Suppressor macrophage (primary cell): ENCODE measurements at regions not wholly inside any gene's neighbourhood (a gene's known extent, or its start where the extent isn't known, plus 50 kb on each side); places are given as distances from the start of the nearest gene placed in this dataset.

Experiments
- DNase-seq, 4 experiments: peaks; one replicate each; pipeline ENCODE4 v3.0.0-alpha.2; 2020 to 2022

DNA sequence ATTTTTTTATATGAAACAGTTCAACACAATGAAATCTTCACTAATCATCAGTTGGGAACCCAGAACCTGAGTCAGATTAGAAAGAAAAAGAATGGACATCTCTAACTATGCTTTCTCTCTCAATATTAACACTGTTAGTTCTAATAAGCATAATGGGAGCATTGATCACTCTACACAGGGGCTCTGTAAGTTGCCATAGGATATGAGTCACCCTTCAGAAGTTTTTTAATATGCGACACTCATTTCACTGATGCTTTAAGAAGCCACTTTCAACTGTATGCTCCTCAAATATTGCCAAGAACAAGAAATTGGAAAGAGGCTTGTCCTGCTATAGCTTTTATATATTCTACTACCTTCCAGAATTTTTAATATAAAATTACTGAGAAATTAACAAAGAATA is 187.0 kb downstream of the AASDH start:
- no peak for DNase-seq

DNA sequence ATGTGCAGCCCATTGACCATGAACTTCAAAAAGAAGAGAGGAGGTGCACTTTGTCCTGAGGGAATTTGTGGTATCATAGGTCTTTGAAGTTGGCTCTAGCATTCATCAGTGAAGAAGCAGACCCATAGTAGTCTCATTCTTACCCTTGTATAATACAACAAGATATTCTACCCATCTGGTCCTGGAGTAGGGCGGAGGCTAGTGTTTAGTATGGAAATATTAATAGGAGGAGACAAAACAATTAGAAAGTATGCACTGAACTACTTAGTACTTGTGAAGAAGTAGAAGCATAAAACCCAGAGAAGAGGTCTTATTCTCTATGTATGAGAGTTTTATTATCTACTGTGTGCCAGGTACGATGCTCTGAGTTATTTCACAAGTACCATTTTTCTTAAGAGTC is 189.0 kb downstream of the AASDH start:
- DNase-seq, result no peak

DNA sequence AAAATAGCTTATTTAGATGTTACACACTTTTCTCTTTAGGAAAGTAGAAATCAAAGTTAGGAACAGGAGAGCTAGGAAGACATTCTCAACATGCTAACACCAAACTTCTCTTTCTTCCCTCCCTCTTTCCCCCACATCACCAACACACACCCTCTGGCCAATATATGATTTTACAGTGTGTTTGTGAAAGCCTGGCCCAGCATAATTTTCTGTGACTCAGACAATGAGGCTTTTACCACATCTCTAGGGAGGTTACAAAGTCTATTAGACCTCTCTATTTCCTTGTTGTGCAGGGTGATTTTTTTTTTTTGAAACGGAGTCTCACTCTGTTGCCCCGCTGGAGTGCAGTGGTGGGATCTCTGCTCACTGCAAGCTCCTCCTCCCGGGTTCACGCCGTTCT is 189.9 kb downstream of the AASDH start:
- no peak for DNase-seq

DNA sequence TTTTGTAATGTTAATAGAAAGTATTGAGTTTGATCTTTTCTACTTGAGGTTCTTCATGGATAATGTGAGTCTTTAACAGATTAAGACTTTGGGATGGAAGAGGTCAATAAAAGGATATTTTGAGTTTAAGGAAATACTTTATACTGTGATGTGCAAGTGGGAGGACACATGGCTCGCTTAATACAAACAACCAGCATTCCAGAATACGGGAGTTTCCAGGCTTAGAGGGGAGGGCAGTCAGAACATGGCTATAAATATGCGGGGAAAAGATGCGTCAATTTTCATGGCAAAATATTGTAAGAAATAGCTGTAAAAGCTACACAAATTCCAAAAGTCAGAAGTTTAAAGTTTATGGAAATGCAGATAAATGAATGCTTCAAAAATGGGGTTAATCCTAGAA is 192.3 kb downstream of the AASDH start:
- DNase-seq, result no peak

DNA sequence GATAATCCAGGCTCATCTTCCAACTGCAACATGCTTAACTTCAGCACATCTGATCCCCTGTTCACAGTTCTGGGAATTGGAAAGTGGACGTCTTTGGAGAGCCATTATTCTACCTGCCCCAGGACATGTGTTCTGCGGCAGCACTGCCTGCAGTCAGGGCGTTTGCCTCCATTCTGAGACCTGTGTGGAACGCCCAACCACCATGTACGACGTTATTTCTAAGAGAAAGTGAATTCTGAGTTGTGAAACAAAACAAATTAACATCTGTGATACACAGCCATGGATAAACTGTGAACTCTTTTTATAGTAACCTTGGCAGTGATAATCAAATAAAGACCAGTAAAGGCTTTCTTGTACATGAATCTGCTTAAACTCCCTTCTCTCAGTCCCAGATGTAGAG is 195.8 kb downstream of the AASDH start:
- no peak for DNase-seq

DNA sequence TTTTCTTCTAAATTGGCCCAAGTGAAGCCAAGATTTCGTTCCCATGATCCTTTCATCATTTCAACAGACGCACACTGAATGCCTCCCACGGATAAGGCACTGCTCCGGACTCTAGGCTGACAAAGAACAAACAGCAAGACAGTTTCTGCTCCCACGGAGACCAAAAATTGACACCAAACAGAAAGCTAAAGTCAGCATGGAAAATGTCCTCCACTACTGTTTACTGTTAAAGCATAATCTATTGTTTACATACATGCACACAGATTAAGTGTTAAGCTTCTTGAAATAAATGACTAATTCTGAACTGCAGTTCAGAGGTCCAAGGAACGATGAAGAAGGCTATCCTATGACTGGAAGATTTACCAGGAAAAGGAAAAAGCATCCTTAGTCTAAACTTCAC is 199.6 kb downstream of the AASDH start:
- no peak for DNase-seq

DNA sequence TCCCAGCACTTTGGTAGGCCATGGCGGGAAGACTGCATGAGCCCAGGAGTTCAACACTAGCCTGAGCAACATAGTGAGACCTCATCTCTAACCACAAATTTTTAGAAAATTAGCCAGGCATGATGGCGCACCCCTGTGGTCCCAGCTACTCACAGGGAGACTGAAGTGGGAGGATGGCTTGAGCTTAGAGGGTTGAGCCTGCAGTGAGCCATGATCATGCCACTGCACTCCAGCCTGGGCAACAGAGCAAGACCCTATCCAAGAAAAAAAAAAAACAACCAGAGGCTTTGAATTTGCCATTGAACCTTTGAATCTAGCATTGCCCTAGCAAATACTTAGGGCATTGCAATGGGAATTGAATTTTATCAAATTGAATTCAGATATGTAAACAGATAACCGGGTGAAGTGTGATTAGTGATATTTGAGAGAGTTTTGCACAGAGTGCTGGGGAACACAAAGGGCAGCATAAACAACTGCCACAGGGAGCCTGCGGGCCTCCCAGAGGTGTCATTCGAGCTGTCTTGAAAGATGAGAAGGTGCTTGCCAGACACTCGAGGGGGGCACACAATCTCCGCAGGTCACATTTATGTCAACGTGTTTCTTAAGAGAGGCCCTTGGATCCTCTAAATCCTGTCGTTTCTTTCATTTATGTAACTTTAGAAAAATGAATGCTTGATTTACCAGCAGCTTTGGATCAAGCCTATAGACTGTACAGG is 200.3 kb downstream of the AASDH start:
- no peak for DNase-seq

DNA sequence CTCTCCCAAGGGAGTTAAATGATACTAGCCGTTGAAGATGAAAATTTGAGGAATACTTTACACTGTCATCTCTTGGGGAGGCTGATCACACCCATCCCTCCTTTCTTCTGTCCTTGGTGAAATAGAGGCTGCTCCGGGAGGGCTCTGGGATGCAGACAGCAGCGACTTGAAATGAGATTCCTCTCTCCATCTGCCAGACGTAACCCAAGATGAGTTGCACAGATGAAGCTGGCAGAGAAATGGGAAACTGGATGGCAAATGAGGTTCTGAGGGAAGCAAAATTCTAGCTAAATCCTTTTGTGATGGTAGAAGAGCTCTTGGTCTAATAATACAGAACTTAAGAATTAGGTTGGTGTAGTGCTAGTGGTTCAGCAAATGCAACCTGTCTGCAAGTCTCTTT is 201.4 kb downstream of the AASDH start:
- no peak for DNase-seq

DNA sequence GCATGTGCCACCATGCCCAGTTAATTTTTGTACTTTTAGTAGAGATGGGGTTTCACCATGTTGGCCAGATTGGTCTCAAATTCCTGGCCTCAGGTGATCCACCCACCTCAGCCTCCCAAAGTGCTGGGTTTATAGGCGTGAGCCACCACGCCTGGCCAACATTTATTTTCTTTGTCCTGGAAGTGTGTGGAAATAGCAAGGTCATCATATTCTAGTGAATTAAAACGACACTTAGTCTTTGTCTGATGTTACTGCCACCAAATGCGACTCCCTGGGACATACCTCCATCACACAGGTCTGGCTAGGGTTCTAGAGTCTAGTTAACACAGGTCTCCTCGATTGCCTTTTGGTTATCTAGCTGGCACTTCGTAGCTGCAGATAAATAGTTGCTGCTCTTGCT is 203.1 kb downstream of the AASDH start:
- no peak for DNase-seq

DNA sequence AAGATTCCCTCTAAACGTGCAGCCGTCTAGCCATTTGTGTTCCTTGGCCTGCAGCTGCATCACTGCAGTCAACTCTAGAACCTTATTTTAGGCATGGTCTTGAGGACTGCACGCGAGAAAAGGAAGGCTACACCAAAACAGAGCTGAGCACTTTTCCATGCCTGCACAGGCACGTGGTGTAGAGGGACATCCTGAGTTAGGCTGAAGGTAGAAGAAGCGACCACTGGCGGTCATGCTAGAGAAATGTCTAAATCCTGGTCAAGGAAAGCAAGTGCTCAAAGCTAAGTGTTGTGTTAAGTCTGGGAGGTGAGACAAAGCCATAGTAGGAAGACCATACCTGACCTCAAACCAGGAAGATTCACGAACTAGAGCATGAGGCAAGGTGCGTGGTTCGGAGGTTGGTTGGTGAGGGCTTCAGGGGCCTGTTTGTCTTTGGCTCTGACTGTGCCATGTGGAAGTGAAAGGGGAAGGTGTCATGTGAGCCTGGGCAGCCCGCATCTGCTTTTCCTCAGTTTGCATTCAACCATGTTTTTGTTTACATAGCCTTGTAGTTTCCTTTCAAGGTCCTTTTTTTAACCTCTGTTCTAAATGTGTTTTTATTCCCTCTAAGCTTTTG is 203.8 kb downstream of the AASDH start:
- DNase-seq, result peak; percentile 40 to 63 (median 55)

DNA sequence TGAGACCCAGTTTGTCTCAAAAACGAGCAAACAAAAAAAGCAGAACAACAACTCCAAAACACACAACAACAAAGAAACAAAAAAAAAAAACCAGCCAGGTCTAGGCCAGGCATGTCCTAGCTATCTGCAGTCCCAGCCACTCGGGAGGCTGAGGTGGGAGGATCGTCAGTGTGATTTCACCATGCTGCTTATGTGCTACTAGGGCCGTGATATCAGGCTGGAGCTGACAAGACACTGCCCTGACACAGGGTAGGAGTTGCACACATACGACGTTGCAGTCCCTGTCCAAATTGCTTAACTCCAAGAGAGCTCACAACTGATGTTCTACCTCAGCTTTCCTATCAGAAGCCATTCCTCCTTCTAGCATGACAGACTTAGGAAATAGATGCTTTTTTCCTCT is 204.9 kb downstream of the AASDH start:
- peak in 2 of 4 experiments; percentile 3 to 25 for DNase-seq

DNA sequence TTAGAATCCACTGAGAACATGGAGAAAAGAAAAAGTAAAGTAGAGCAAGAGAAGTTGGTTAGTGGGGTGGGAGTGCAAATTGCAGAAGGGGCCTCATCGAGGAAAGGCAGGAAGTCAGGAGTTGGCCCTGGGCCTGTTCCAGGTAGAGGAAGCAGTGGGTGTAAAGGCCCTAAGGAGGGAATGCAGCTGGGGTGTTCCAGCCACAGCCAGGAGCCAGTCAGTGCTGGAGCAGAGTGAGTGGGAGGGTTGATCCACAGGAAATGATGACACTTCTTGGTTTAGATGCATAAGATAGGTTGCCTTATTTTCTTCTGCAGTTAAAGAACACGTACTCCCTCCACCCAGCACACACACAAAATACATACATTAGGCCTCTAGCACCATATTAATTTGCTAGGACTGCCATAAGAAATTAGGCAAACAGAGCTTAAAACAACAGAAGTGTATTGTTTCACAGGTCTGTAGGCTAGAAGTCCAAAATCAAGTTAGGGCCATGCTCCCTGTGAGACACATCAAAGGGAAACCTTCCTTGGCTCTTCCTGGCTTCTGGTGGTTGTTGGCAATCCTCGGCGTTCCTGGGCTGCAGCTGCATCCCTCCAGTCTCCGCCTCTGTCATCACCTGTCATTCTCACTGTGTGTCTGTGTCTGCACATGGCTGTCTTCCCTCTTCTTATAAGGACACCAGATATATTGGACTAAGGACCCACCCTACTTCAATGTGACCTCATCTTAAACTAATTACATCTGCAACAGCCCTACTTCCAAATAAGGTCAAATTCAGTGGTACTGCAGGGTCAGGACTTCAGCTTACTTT is 205.9 kb downstream of the AASDH start:
- DNase-seq, result peak; percentile 37 to 69 (median 60)

DNA sequence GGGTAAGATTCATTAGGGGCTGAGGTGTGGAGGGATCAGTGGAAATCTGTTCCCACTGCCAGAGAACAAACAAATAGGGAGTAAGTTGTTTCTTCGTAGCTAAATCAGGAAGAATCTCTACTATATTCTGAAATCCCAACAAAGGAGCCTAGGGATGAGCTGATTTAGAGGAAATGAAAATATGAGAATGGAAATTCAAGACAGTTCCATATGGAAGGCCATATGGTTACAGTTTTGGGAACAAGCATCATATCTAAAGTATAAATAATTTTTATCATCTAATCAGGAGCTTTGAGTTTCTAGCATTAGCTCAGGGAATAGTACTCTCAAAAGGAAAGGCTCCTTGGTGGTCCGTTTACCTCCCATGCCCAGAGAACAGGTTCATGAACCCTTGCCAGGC is 218.2 kb downstream of the AASDH start:
- no peak for DNase-seq

DNA sequence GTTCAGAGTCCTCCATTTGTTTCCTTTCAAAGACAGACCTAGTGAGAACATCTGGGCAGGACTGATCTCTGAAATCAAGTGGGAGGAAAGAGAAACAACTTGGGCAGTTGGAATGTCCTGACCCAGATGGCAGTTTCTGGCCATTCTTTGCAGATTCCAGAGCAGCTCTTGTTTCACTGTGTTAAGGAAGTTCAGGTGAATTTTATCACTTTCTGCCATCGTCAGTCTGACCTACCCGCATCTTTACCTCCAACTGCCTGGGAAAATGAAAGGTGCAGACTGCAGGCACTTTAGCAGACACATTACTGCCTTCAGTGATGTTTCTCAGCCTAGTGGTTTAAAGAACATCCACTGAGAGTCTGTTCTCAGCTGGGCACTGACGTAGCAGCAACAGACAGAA is 216.2 kb downstream of the CEP135 start:
- no peak for DNase-seq

DNA sequence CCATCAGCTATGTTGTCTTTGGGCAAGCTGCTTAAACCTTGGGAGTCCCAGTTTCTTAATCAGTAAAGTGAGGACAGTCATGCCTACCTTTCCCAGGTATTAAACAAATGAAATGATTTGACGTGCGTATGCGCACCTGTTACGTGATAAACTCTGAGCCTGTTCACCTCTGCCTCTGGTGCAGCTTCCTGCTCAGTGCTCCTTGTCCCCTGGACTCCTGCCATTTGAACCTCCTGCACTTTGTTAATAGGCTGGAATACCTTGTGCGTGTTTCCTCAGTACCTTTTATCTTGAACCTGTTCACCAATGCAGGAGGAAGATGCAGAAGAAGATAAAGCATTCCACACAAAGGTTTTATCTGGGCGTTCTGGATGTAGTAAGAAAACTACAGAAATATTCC is 211.9 kb downstream of the CEP135 start:
- DNase-seq, result no peak

DNA sequence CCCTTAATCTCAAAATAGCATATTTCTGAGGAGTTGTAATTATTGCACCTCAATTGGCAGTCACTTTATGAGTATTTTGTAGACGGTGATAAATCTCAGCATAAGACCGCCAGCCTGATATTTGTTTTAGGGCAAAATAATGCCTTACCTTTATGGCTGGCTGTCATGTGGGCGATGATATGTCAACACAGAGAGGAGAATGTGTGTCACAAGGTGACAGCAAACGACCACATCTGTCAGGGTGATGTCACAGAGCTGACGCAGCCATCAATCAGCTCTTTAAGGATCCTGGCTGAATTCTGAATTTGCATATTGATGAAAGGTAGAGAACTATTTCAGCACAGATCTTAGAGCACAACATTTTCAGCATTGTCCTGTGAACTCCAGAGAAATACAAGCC is 209.7 kb downstream of the CEP135 start:
- no peak for DNase-seq

DNA sequence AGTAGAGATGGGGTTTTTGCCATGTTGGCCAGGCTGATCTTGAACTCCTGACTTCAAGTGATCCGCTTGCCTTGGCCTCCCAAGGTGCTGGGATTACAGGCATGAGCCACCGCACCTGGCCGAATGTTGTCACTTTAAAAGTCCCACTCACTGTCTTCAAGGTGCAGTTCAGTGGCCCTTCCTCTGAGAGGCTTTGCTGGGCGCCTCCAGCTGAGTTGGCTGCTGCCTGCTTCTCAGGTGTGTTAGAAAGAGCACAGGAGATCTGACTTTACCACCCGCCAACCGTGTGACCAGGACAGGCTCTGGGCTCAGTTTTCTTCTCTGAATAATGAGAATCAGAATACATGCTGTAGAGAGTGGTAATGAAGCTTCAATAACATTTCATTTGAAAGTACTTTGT is 207.4 kb downstream of the CEP135 start:
- DNase-seq, result no peak

DNA sequence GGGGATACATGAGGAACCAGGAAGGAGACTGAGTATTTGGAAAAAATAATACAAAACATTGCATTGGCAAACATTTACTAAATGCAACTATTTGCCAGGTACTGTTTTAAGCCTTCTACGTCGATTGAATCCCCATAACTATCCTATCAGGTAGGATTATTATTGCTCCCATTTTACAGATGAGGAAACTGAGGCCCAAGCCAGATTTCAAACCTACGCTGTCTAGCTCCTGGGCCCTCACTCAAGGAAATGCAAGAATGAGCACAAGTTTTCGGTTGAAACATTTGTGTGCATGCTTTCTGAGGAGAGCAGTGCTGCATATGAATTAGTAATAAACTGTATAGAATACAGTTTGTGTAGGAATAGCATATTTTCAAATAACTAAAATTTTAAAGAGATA is 206.7 kb downstream of the CEP135 start:
- no peak for DNase-seq

DNA sequence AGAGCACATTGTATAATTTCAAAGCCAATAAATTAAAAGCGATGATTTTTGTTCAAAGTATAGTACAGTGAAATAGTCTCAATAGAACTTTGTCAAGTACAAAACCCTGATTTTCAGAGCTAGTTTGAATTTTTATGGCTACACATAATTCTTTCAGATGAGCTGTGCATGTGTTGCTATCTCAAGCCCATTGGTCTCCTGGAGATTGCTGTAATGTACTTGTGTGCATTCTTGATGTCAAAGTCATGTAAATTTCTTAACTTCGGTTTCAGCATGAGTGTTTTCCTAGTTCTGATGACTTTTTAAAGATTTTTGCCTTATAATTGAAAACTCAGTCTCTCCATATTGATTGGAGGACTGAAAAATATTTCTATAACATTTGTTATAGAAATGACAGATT is 200.8 kb downstream of the CEP135 start:
- no peak for DNase-seq

DNA sequence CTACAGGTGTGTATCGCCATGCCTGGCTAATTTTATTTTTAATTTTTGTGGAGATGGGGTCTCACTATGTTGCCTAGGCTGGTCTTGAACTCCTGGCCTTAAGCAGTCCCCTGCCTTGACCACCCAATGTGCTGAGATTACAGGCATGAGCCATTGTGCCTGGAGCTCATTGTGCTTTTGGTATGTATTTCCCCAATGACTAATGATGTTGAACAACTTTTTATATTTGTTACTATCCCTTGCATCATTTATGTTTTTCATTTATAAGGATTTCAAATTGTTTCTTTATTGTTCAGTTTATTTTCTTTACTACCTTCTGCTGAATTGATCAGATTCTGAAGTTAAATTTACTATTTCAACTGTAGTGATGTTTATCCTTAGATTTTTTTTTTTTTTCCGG is 199.7 kb downstream of the CEP135 start:
- no peak for DNase-seq

DNA sequence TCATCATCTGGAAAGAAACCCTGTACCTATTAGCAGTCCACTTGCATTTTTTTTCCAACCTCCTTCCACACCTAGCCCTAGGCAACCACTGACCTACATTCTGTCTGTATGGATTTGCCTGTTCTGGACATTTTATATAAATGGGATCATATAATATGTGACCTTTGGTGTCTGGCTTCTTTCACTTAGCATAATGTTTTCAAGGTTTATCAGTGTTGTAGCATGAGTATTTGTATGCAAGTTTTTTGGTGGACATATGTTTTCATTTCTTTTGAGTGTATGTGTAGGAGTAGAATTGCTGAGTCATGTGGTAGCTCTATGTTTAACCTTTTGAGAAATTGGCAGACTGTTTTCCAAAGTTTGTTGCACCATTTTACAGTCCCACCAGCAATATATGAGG is 198.6 kb downstream of the CEP135 start:
- no peak for DNase-seq

DNA sequence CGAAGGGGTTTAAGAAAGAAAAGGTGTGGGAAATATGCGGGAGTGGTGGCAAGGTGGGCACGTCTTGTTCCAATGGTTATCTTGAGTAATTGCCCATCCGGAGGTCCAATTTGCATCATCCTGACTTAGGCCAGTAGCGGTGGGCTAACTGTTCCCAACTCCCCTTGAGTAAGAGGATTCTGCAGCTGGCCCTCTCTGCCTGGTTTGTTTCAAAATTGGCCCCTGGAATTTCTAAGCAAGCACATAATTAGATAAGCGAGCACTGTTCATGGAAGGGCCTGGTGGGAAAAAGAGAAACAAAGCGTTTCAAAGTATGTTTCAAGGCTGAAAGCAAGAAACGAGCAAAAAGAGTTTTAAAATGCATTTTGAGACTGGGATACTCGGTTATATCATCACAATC is 198.2 kb downstream of the CEP135 start:
- no peak for DNase-seq

DNA sequence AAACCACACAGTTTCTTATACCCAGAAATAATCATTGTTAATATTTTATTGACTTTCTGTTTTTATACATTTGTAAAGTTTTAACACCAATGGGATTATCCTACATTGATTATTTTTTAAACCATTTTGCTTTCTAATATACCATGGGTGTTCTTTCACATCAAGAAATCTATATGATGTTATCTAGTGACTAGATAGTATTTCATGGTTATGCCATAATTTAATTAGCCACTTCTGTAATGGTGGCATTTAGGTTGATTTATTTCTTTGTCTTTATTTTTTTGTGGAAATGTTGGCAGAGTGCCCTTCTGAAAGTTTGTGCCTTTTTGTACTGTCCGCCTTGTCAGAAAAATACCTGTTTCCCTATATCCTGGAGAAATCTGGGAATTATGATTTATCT is 193.3 kb downstream of the CEP135 start:
- no peak for DNase-seq

DNA sequence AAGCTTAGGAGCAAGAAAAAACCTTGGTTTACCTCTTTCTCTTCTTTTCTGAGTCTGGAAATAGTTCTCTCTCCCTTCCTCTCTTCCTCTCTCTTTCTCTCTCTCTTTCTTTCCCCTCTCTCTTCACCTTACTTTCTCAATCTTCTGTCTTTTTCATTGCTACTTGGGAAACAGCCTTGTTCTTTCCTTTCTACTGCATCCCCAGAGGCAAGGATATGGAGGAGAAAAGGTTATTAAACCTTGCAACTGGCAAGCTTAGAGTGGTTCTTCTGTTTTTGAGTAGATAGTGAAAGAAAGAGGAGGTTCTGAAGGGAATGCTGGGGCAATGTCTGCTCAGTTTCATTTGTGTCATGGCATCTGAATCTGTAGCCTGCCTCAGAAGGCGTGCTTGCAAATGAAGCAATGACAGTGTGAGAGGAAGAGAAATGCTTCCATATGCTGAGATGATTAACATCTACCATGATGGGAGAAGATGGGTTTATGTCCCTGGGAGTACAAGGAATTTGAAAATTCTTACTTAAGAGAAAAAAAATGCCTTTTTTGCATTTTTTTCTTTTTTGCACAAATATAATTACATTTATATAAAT is 190.6 kb downstream of the CEP135 start:
- no peak for DNase-seq
